ENCODE measurements at regions not wholly inside any gene's neighbourhood (a gene's known extent, or its start where the extent isn't known, plus 50 kb on each side); places are given as distances from the start of the nearest gene placed in this dataset.

DNA sequence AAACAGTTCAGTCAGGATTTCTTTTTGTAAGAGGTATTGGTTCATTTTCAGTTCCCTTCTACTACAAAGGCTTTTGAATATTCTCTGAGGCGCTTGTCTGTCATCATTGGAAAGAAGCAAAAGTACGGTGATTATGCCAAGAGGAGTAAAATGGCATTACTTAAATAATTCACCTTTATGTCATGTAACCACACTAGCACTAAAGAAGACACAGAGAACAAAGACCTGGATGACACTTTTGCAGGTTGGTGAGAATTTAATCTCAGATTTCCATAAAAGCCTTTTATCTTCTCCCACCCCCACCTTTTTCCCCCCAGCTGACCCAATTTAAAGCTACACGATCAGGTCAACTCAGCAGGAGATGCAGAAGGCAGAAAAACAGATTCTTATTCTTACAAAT, 451.8 kb downstream of the HACE1 start:
- Histone ChIP-seq H3K4me1 (replicated peaks in 1 of 4; ENCODE audit: control insufficient read depth in 3 of 4, insufficient read depth in 4 of 4, low read length in 3 of 4) (no peaks in the 10 kb centered on the region), H2BK15ac (ENCODE audit: low read length) (no peak overlapping the region), H3K4me3 (ENCODE audit: extremely low read depth in 1 of 4, insufficient read depth in 2 of 4, low read depth in 3 of 4, low read length in 4 of 4) (no peak overlapping the region), H4K20me1 (replicated peaks in 1 of 2; ENCODE audit: control insufficient read depth in 1 of 2, insufficient read depth in 2 of 2, low read length in 2 of 2) (no peaks in the 10 kb centered on the region), H2BK120ac (replicated peaks; ENCODE audit: low read depth, low read length) (no peak overlapping the region), H3K79me2 (ENCODE audit: control insufficient read depth in 1 of 2, insufficient read depth in 2 of 2, low read length in 2 of 2) (no peaks in the 10 kb centered on the region), H3K79me1 (ENCODE audit: low read depth, low read length) (no peaks in the 10 kb centered on the region), H2AFZ (ENCODE audit: low read length) (no peak overlapping the region), H3K9me3 (ENCODE audit: insufficient read depth in 2 of 2, low read depth in 1 of 2, low read length in 1 of 2) (no peaks in the 10 kb centered on the region), H3K18ac (ENCODE audit: extremely low read depth, low read length) (no peak overlapping the region), H3K27me3 (replicated peaks in 1 of 4; ENCODE audit: control insufficient read depth in 3 of 4, extremely low read depth in 1 of 4, insufficient read depth in 3 of 4, low read length in 3 of 4) (no peaks in the 10 kb centered on the region), H3K14ac (ENCODE audit: insufficient read length) (no peak overlapping the region), H3K23ac (ENCODE audit: insufficient read length) (no peak overlapping the region), H4K91ac (replicated peaks; ENCODE audit: insufficient read length, low read length) (no peak overlapping the region), H3K27ac (ENCODE audit: low read depth, low read length) (no peak overlapping the region), H3K23me2 (ENCODE audit: low read depth, low read length) (no peaks in the 10 kb centered on the region), H3K4me2 (ENCODE audit: insufficient read depth in 1 of 2, low read depth in 2 of 2, low read length in 2 of 2) (no peak overlapping the region), H2BK5ac (ENCODE audit: low read depth, low read length) (no peak overlapping the region), H4K8ac (ENCODE audit: extremely low read depth, insufficient read depth, low read length) (no peak overlapping the region), H3K9ac (replicated peaks in 1 of 4; ENCODE audit: extremely low read depth in 1 of 4, low read depth in 3 of 4, low read length in 3 of 4) (no peak overlapping the region), H2BK12ac (ENCODE audit: low read depth, low read length) (no peak overlapping the region), H2BK20ac (ENCODE audit: low read length) (no peak overlapping the region), H2AK5ac (ENCODE audit: low read depth, low read length) (no peak overlapping the region), H3K36me3 (ENCODE audit: control insufficient read depth in 2 of 4, insufficient read depth in 4 of 4, low read length in 3 of 4) (no peaks in the 10 kb centered on the region), H4K5ac (ENCODE audit: insufficient read length, low read depth, low read length) (no peak overlapping the region), H3K56ac (replicated peaks; ENCODE audit: insufficient read length, low read depth, low read length) (no peak overlapping the region), H3K4ac (replicated peaks; ENCODE audit: insufficient read length, low read depth, low read length) (no peak overlapping the region)
- CTCF ChIA-PET (ENCODE audit: partially characterized antibody): interaction anchor here (0.6 to 1.5 kb wide), 2 partner anchors 26 to 28 kb away, joined by 3 to 6 read pairs; no protein-coding TSS in a partner anchor
- WGBS, 2 experiments (ENCODE audit: extremely low coverage in 1 of 2, insufficient coverage in 1 of 2, insufficient read length in 1 of 2, insufficient replicate concordance in 2 of 2, low coverage in 1 of 2, low lambda C conversion rate in 2 of 2, missing lambda C conversion rate in 1 of 2): 59% methylated on average over 3 of the region's 3 CpGs; no CpG with 5 or more reads in 1 of the 2 experiments
- FAIRE-seq (no peak), DNase-seq (ENCODE audit: low read depth in 1 of 2, low spot score in 2 of 2) (no peak)
- POLR2A ChIA-PET (ENCODE audit: partially characterized antibody): no interaction called here
- no peak for TF ChIP-seq SIRT6 (IDR thresholded peaks at IDR 0.05; ENCODE audit: low read length)
- no peak for TF ChIP-seq SIX5 (IDR thresholded peaks at IDR 0.05; ENCODE audit: low read depth, low read length)
- TF ChIP-seq EZH2 (IDR thresholded peaks at IDR 0.05; ENCODE audit: low read depth, low read length, severe bottlenecking): no peak
- TF ChIP-seq SRF (IDR thresholded peaks at IDR 0.05; ENCODE audit: low read depth, low read length): no peak
- TF ChIP-seq, protein P1, sequence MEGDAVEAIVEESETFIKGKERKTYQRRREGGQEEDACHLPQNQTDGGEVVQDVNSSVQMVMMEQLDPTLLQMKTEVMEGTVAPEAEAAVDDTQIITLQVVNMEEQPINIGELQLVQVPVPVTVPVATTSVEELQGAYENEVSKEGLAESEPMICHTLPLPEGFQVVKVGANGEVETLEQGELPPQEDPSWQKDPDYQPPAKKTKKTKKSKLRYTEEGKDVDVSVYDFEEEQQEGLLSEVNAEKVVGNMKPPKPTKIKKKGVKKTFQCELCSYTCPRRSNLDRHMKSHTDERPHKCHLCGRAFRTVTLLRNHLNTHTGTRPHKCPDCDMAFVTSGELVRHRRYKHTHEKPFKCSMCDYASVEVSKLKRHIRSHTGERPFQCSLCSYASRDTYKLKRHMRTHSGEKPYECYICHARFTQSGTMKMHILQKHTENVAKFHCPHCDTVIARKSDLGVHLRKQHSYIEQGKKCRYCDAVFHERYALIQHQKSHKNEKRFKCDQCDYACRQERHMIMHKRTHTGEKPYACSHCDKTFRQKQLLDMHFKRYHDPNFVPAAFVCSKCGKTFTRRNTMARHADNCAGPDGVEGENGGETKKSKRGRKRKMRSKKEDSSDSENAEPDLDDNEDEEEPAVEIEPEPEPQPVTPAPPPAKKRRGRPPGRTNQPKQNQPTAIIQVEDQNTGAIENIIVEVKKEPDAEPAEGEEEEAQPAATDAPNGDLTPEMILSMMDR (IDR thresholded peaks at IDR 0.05; ENCODE audit: control extremely low read depth in 1 of 3, insufficient read depth in 1 of 3, low read depth in 1 of 3, low read length in 3 of 3): no peak
- no peak for TF ChIP-seq MAX (IDR thresholded peaks at IDR 0.05)
- no peak for TF ChIP-seq CHD2 (IDR thresholded peaks at IDR 0.05; ENCODE audit: low read length)
- no peak for TF ChIP-seq CHD1 (IDR thresholded peaks at IDR 0.05; ENCODE audit: low read depth, low read length)
- TF ChIP-seq GTF2F1 (IDR thresholded peaks at IDR 0.05; ENCODE audit: borderline replicate concordance, low read depth, low read length): no peak
- no peak for TF ChIP-seq TCF12 (IDR thresholded peaks at IDR 0.05; ENCODE audit: low read depth, low read length)
- no peak for TF ChIP-seq SP4 (IDR thresholded peaks at IDR 0.05; ENCODE audit: low read length)
- no peak for TF ChIP-seq PHF8 (conservative IDR thresholded peaks at IDR 0.05; ENCODE audit: low read depth, low read length)
- no peak for TF ChIP-seq TBP (IDR thresholded peaks at IDR 0.05; ENCODE audit: low read depth, low read length)

All from H1 (cell line).